MM.1S (cell line): ENCODE measurements at regions not wholly inside any gene's neighbourhood (a gene's known extent, or its start where the extent isn't known, plus 50 kb on each side); places are given as distances from the start of the nearest gene placed in this dataset.

ENCODE experiments used
- CTCF ChIP-seq: fragments of 300-600 bp; sonication (generic); IDR thresholded peaks from 2 replicates; pipeline ENCODE4 v1.5.1; 2016; ENCODE audit warnings: antibody characterized with exemption, low read length, mixed read lengths
- EZH2 ChIP-seq: fragments of 300-600 bp; sonication (generic); optimal IDR thresholded peaks from 2 replicates; pipeline ENCODE3; 2017; ENCODE audit warnings: low read depth, mild to moderate bottlenecking, antibody characterized with exemption, low read length, mixed read lengths

GRCh38 chr14:98456231-98456630 is 815.8 kb downstream of the BCL11B start:
- TF ChIP-seq CTCF, result no peak
- TF ChIP-seq EZH2, result no peak
